Activated CD4-positive, alpha-beta T cell treated with anti-CD3 and anti-CD28 coated beads, Interleukin-2, amount 50 U/mL, for 16 hours (primary cell): ENCODE measurements at regions not wholly inside any gene's neighbourhood (a gene's known extent, or its start where the extent isn't known, plus 50 kb on each side); places are given as distances from the start of the nearest gene placed in this dataset.
"Not testable (repeated sequence)": the region's sequence is repeated elsewhere in the genome, so short reads cannot be mapped to it uniquely, and the experiment has no call there.

ENCODE experiments used
- DNase-seq: peaks from one replicate; pipeline ENCODE4 v3.0.0-alpha.2; 2020

DNA sequence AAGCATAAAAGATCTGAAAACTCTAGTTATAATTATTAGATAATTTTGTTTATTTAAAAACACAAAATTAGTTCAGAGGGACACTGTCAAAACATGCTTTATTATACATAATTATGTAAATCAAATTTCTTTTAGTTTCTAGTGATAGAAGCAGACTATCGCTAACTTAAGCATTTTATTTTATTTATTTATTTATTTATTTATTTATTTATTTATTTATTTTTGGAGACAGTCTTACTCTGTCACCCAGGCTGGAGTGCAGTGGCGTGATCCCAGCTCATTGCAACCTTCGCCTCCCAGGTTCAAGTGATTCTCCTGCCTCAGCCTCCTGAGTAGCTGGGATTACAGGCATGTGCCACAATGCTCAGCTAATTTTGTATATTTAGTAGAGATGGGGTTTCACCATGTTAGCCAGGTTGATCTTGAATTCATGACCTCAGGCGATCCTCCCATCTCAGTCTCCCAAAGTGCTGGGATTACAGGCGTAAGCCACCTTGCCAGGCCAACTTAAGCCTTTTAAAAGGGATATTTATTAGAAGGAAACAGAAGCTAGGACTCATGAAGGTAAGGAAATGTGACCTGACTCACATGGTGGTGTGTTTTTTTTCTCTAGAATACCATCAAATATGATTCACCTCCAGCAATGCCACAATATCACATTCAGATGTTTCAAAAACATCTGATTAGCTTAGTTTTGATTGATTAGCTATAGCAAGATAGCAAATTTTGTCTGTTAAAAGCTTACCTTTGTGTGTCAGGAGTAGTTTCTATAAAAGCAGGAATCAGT lies 1357.4 kb upstream of the ADGRL4 start:
- DNase-seq = no peak

DNA sequence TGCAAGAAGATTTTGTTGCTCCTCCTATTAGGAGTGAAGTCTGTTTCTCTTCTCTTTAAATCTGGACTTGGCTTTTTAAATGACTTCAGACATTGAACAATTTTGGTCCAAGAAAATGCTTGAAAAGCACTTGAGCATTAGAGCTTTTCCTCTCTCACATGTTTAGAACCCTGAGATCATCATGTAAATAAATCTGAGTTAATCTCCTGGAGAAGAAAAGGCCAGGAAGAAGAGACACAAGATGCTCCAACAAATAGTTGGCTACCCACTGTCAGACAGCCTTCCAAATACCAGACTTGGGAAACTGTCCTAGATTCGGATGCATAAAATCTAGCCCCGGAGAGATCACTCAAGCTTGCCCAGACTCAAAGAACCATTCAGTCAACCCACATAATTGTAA lies 1353.1 kb upstream of the ADGRL4 start:
- DNase-seq = no peak

DNA sequence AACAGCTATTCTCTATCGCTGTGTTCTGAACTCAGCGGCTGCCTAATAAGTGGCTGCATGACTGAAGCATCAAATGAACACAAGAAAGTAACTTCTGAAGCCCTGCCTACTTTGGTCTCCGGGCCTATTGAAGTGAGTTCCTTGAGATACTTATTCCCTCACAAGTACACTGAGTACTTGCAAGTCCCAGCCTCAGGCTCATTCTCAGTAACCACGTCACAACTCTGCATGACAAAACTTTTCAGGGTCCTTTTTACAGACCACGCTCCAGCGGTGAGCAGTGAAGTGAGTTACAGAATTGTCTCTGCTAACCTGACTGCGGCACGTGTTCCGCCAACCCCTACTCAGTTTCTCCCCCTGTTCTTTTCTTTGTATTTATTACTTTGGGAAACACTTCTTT lies 1342.7 kb upstream of the ADGRL4 start:
- DNase-seq = no peak

DNA sequence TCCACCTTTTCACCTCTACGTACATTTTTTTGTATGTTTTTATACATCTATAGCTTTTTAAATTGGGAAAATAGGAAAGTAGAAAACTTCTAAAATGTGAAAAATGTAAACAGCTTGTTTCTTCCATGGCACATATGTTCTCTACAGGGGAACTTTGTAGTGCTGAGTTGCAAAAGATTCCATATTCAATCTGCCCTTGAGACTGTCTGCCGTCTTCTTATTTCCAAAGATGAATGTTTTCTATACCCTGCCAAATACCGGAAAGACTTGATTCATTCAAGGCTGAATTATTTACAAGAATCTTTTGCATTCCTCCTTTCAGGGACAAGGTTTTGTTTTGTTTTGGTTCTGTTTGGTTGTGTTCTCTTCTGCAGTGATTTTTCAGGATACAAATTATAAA lies 1334.5 kb upstream of the ADGRL4 start:
- no peak for DNase-seq

DNA sequence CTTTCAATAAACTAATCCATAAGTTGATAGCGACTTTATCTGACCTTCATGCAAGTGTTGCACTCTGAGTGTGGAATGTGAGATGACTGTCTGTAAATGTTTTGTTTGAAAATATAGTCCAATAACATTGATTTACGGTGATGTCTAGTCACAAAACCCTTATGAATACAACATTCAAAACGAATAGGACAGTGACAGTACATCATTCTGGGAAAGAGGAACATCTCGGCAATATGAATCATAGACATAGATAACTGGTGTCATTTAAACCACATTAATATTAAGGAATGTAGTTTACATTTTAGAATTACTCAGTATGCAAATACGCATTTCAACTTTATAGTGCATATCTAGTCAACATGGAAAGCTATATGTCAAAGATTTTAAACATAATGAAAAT lies 1311.6 kb upstream of the ADGRL4 start:
- no peak for DNase-seq

DNA sequence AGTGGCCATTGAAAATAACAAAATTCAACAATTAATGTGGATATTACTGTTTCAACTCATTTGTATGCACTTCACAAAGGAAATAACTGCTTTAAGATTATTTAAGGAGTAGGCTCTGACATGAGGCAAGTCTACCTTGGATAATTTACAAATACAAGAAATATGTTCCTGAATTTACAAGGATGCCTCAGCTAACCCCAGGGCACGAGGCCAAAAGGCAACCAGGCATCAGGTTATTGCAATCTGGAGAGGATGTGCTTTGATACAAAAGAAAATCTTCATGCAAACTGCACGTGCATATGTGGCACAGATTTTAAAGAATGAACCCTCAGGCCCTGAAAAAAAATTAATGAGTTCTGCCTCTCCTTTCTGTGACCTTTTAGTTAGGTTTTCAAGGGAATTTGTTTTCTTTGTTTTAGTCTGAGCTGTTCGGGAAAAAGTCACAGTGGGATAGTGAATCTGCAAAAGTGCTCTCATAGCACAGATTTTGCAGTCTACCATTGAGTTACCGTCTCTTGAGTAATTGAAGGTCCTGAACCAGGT lies 1304.2 kb upstream of the ADGRL4 start:
- no peak for DNase-seq

DNA sequence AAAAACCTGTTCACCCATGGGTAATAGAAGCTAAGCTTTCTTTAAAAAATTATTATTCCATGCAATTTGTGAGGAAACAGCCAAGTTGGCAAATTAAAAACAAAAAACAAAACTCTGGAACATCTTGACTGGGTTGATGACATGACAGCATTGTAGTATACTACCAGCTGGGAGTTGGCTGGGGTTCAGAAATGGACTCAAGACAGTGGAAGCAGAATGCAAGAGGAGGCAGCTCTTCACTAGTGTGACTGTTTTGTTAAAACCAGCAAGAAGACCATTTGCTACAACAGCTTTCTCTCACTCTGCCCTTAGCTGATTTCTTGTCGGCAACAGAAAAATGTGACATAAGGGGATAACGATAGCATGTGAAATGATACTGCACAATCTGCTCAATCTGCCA lies 1298.9 kb upstream of the ADGRL4 start:
- no peak for DNase-seq

DNA sequence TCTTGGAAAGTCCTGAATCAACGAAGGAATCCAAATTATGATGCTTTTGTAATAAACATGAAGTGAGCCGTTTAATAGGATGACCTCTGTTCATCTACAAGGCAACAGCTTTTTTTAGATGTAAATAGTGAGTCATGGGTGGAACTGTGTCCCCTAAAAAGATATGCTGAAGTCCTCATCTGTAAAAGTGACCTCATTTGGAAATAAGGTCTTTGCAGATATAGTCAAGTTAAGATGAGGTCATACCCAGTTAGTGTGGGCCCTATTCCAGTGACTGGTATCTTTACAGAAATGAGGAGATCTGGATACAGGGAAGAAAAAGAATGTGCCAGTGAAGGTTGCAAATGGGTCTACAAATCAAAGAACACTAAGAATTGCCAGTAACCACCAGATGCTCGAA lies 1287.3 kb upstream of the ADGRL4 start:
- no peak for DNase-seq

DNA sequence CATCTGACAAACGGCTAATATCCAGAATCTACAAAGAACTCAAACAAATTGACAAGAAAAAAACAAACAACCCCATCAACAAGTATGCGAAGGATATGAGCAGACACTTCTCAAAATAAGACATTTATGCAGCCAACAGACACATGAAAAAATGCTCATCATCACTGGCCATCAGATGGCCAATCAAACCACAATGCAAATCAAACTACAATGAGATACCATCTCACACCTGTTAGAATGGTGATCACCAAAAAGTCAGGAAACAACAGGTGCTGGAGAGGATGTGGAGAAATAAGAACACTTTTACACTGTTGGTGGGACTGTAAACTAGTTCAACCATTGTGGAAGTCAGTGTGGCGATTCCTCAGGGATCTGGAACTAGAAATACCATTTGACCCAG lies 1282.2 kb upstream of the ADGRL4 start:
- not testable (repeated sequence) for DNase-seq

DNA sequence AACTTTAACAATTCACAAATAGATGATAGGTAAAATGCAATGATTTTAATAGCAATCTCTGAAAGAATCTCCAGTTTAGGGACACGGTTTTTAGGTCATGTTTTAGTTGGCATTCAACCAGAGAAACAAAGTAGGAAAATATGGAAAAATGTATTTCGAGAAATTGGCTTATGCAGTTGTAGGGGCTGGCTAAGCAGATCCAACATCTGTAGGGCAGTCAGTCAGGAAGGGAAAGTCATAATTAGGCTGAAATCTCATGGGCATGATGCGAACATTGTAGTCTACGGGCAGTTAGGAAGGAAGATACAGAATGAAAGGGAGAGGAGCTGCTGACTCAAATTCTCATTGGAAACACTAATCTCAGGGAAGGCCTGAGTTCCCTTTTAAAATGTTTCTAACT lies 1276.0 kb upstream of the ADGRL4 start:
- no peak for DNase-seq

DNA sequence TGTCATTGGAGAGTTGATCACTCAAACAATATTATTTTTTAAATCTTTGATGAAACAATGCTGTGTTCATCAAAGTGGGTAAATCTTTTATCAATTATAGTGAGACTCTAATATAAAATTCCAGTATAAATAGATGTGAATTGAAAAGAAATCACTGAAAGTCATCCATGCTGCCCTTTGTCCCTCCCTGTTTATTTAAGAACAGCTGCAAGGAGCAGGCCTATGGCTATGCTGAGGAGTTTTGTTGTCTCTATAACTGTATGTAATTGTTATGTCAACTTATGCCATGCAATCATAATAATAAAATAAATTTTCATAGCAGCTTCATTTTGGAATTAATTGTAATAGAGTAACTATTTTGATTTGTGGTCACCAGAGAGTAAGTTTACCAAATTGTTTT lies 1272.4 kb upstream of the ADGRL4 start:
- DNase-seq = no peak

DNA sequence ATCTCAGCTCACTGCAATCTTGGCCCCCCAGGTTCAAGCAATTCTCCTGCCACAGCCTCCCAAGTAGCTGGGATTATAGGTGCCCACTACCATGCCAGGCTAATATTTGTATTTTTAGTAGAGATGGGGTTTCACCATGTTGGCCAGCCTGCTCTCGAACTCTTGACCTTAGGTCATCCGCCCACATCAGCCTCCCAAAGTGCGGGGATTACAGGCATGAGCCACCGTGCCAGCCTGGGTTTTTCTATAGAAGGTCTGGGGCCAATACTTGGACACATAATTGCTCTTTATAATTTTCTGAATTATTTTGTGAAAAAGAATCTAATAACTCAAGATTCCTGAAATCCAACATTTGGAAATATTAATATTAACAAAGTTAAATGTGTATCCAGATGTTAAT lies 1267.7 kb upstream of the ADGRL4 start:
- DNase-seq = no peak

DNA sequence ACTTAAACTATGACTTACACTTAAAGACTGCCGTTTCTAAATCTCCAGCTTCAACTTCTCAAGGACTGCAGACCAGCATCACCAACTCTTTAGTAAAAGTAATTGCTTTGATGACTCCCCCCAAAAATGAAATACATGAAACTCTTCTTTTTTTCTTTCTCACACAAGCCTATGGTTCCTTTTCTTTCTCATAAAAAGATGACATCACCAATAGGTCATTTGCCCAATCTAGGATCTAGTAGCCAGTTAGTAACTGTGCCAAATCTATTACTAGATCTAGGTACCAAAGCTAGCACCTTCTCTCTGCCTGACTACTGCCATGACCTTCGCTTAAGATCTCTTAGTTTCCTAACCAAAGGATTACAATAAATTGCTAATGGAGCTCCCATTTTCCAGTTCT lies 1266.0 kb upstream of the ADGRL4 start:
- no peak for DNase-seq

DNA sequence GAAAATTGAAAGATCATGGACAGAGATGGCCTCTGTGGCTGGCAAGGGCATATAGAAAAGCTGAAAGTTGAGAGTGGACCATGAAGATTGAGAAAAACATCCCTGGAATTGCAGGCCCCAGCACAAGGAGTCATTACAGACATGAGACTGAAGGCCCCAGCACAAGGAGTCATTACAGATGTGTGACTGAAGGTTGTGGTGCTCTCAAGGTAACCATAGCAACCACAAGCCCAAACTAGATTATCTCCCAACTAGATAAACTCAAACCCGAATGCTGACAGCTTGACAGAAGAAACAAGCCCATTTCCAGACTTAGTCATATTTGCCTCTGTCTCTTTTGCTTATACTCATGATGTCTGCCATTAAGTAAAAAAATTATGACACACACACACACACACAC lies 1252.1 kb upstream of the ADGRL4 start:
- no peak for DNase-seq

DNA sequence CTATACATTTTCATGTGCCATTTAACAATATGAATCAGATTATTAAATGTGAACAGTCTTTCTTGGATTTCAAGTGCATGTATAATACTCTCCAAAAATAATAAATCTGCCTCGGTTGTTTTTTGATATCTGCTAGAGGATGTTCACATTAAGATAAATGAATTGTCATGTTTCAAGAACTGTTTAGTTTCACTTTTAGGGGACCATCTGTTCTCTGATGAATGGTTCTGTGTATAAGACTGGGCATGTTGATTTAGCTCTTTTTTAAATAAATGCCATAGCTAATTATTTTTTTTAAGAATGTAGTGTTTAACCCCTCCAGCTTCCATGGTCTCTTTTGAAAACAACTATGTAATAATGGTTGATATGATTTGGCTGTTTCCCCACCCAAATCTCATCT lies 1245.1 kb upstream of the ADGRL4 start:
- DNase-seq = no peak

DNA sequence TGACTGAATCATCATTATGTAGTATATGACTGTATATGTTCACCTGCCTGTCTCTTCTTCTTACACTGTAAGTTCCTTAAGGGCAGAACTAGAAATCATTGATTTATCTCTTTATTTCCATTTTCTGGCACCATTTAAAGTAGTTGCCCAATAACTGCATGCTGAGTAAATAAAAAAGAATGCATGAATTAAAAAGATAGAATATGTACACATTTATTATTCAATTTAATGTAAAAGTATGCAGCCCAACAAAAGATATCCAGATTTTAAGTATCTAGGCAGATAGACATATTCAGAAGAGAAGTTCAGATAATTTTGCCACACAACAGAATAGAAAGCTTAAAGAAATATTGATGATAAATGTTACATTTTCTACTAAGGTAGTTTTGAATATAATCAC lies 1244.6 kb upstream of the ADGRL4 start:
- no peak for DNase-seq

DNA sequence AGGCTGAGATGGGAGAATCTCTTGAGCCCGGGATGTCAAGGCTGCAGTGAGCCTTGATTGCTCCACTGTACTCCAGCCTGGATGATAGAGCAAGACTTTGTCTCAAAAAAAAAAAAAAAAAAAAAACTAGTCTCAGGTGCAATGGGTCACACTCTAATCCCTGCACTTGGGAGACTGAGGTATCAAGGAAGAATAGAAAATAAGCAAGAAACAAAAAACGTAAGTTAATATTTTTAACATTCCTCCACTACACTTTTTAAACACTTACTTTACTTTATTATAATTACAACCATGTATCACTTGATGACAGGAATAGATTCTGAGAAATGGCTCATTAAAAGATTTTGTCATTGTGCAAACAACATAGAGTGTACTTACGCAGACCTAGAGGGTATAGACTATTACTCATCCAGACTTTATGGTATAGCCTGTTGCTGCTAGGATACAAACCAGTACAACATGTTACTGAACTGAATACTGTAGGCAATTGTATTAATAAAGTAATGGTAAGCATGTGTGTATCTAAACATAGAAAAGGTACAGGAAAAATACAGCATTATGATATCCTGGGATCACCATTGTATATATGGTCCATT lies 1244.1 kb upstream of the ADGRL4 start:
- DNase-seq = no peak

DNA sequence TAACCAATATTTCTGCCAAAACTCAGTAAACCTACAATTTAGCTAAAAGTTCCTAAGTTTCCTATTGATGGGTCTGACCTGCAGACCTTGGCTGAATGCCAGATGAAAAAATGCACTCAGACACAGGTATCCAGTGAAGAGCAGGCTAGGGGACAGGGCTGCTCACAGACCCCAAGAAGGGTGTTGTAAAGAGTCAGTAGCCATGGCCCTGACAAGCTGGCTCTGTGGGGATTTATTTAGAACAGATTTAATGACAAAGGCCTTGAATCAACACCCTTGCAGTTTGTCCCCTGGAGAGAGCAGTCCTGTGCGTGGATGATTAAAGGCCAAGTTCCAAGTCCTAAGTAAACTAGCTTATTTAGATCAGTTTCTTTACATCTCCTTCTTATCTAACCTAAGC lies 1243.2 kb upstream of the ADGRL4 start:
- no peak for DNase-seq

DNA sequence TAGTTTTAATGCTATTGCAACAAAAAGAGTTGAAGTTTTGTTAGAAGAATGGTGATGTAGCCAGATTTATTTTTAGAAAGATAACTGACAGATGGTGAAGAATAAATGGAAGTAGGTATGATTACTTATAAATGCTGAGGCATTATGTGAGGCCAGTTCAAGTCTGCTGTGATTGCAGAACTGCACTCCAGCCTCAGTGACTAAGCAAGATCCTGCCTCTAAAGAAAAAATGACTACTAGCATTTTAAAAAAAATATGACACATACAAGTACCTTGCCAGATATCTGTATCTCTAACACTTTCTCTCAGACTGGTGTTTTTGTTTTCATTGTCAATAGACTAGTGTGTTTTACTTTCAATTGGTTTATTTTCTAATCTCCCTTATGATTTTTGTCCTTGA lies 1242.4 kb upstream of the ADGRL4 start:
- DNase-seq = no peak

DNA sequence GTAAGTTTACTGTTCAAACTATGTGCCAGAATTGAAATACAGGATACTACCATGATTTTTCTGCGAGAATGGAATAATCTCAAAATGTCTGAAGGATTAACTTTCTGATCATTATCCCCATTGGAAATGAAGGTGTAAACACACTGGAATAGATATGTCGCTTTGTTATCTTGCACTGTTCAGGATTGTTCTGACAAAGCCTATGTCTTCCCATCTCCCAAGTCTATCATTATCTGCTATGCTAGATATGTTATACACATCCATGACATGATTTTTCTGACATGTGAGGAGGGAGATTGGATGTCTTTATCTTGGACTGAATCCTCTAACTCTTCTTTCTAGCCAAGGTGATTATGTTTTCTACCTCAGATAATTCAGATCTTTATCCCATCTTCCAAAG lies 1239.3 kb upstream of the ADGRL4 start:
- DNase-seq = no peak

DNA sequence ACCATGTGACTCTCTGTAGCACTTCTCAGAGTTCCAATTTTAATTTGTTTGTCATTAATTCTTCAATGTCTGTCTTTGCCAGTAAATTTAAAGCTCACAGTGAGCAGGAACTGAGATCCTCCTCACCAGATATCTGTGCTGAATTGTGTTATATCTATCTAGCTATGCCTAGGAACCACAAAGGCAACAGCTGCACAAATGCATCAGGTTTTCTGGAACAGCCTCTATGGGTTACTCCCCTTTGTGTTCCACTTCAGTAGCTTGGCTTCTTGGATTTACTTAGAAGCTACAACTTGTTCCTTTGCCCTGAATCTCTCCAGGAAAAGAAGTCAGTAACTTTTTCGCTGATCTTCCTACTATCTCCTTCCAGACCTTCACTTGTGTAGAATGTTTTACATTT lies 1237.8 kb upstream of the ADGRL4 start:
- DNase-seq = no peak

DNA sequence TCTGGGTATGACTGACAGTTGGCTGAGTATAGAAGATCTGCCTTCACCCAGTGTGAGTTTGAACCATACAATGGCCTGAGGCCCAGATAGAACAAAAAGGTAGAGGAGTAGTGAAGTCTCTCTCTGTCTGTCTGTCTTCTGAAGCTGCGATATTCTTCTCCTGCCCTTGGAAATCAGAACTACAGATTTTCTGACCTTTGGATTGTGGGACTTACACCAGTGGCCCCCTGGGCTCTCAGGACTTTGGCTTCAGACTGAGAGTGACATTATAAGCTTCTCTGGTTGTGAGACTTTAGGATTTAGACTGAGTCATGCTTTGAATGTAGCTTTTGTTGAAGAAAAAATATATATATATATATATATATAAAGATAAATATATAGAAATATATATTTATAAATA lies 1235.0 kb upstream of the ADGRL4 start:
- DNase-seq = no peak

DNA sequence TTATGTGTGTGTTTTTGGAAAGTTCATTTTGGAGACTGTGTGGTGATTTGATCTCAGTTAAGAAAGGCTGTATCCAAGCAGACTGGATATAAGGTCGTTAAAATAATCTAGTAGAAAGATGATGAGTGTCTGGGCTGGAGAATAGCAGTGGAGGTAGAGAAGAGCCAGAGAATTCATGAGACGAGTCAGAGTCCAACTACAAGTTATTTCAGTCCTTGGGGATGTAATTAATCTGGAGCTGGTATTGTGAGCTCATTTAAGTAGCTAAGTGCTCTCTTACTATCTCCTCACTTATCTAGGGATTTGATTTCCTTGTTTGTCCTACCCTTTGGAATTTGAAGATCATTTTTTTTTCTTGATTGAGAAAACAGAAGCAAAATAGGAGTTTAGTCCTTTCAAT lies 1219.0 kb upstream of the ADGRL4 start:
- no peak for DNase-seq

DNA sequence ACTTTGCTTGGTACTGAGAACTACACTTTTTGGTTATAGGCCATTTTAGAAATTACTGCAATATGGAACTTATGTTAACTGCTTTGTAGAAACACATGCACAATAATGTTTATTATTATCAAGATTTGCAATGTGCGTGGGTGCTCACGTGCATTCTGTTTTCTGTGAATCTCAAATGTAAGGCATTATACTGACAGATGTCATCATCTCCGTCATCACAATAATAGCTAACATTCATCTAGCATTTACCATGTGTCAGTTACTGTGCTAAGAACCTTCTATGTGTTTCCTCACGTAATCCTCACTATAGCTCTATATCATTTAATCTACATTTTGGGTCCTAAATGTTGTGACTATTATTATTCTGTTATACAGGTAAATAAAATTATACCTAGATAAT lies 1214.8 kb upstream of the ADGRL4 start:
- no peak for DNase-seq

DNA sequence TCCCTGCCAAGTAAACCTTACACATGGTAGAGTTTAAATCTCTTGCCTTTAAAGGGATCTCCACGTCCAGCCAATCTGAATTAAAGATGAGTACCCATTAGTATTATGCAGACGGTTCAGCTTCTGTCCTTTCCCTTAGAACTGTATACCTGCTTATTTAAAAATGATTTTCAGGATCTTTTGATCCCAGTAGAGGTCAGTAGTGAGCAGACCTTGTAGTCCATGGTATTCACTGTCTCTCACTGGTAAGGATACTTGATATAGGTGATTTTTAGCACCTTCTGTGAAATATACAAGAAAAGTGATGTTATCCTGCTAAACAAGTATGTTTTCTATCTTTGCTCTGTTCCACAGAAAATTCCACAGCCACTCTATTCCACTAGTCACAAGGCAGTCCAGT lies 1211.6 kb upstream of the ADGRL4 start:
- DNase-seq = peak; percentile 6
